Activated CD8-positive, alpha-beta memory T cell treated with anti-CD3 and anti-CD28 coated beads for 48 hours (primary cell): ENCODE measurements at regions not wholly inside any gene's neighbourhood (a gene's known extent, or its start where the extent isn't known, plus 50 kb on each side); places are given as distances from the start of the nearest gene placed in this dataset.
"Not testable (repeated sequence)": the region's sequence is repeated elsewhere in the genome, so short reads cannot be mapped to it uniquely, and the experiment has no call there.

Source experiments
- DNase-seq, 3 experiments: peaks; one replicate each; pipeline ENCODE4 v3.0.0-alpha.2; 2020; ENCODE audit warnings: low read depth in 2 of 3, low spot score in 2 of 3

GRCh38 chr13:88976466-88976865, 1305.3 kb downstream of the SLITRK5 start:
- no peak for DNase-seq

- no peak for DNase-seq
Observed at GRCh38 chr13:88978607-88979006, 1307.4 kb downstream of the SLITRK5 start.

- DNase-seq = no peak
Observed at GRCh38 chr13:88979465-88980175, 1308.4 kb downstream of the SLITRK5 start.

GRCh38 chr13:89003656-89004055, 1332.5 kb downstream of the SLITRK5 start:
- no peak for DNase-seq

GRCh38 chr13:89011615-89012014, 1340.4 kb downstream of the SLITRK5 start:
- DNase-seq = no peak

- DNase-seq = no peak
Observed at GRCh38 chr13:89027694-89028306, 1356.6 kb downstream of the SLITRK5 start.

- DNase-seq = no peak
Observed at GRCh38 chr13:89029062-89029461, 1357.9 kb downstream of the SLITRK5 start.

GRCh38 chr13:89034015-89034414, 1362.8 kb downstream of the SLITRK5 start:
- DNase-seq = no peak

GRCh38 chr13:89052699-89053098, 1381.5 kb downstream of the SLITRK5 start:
- no peak for DNase-seq

GRCh38 chr13:89053418-89053817, 1382.2 kb downstream of the SLITRK5 start:
- DNase-seq = no peak

- DNase-seq = no peak
Observed at GRCh38 chr13:89057274-89057673, 1386.1 kb downstream of the SLITRK5 start.

GRCh38 chr13:89057862-89058261, 1386.7 kb downstream of the SLITRK5 start:
- no peak for DNase-seq

GRCh38 chr13:89061821-89062220, 1390.7 kb downstream of the SLITRK5 start:
- DNase-seq = no peak

GRCh38 chr13:89066868-89067466, 1395.8 kb downstream of the SLITRK5 start:
- no peak for DNase-seq

GRCh38 chr13:89072979-89073378, 1401.8 kb downstream of the SLITRK5 start:
- DNase-seq = no peak

GRCh38 chr13:89076622-89077021, 1405.5 kb downstream of the SLITRK5 start:
- DNase-seq = no peak

GRCh38 chr13:89082623-89083022, 1411.5 kb downstream of the SLITRK5 start:
- DNase-seq = no peak

GRCh38 chr13:89088107-89088506, 1416.9 kb downstream of the SLITRK5 start:
- not testable (repeated sequence) for DNase-seq

- DNase-seq = no peak
Observed at GRCh38 chr13:89097994-89098393, 1426.8 kb downstream of the SLITRK5 start.

GRCh38 chr13:89113744-89114143, 1442.6 kb downstream of the SLITRK5 start:
- no peak for DNase-seq

GRCh38 chr13:89115307-89115706, 1444.1 kb downstream of the SLITRK5 start:
- DNase-seq = no peak

- no peak for DNase-seq
Observed at GRCh38 chr13:89136678-89137077, 1465.5 kb downstream of the SLITRK5 start.
